ENCODE measurements at regions not wholly inside any gene's neighbourhood (a gene's known extent, or its start where the extent isn't known, plus 50 kb on each side); places are given as distances from the start of the nearest gene placed in this dataset.

DNA sequence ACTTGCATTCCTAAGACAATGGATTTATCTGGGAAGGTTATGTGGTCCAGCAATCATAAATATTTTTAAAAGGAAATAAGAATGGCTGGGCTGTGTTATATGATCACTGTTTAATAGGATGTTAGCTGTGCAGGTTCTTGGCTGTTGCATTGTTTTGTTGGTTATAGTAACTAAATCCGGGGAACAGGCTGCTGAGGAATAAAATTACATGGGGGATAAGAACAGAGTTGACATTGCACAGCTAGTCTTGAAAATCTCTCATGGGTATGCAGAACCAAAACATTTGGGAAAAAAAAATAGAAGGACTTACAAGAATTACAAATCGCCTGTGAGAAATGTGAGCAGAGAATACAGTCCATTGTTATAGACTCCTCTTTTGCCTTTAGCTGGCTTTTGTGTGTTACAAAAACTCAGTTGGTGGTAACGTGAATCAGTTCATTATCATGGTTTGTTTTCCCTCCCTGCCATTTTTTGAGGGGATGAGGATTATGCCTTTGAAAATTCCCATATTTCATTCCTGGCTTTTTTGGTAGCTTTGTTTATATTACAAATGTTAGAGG is 375.3 kb upstream of the DAB2 start:
- TF ChIP-seq POLR2A (IDR thresholded peaks at IDR 0.05) = no peak
- TF ChIP-seq, protein P1, sequence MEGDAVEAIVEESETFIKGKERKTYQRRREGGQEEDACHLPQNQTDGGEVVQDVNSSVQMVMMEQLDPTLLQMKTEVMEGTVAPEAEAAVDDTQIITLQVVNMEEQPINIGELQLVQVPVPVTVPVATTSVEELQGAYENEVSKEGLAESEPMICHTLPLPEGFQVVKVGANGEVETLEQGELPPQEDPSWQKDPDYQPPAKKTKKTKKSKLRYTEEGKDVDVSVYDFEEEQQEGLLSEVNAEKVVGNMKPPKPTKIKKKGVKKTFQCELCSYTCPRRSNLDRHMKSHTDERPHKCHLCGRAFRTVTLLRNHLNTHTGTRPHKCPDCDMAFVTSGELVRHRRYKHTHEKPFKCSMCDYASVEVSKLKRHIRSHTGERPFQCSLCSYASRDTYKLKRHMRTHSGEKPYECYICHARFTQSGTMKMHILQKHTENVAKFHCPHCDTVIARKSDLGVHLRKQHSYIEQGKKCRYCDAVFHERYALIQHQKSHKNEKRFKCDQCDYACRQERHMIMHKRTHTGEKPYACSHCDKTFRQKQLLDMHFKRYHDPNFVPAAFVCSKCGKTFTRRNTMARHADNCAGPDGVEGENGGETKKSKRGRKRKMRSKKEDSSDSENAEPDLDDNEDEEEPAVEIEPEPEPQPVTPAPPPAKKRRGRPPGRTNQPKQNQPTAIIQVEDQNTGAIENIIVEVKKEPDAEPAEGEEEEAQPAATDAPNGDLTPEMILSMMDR (IDR thresholded peaks at IDR 0.05) = no peak
- no peak overlapping the region for H3K4me3 ChIP-seq (ENCODE audit: low read depth, poor library complexity, severe bottlenecking)
- no peak for DNase-seq (ENCODE audit: low spot score in 2 of 2)
- intact Hi-C loops (cut with DNase I; ENCODE audit: low total_unique reads) = no loop called here
- WGBS, 2 donors = 55 to 65% methylated on average over 3 of the region's 3 CpGs

DNA sequence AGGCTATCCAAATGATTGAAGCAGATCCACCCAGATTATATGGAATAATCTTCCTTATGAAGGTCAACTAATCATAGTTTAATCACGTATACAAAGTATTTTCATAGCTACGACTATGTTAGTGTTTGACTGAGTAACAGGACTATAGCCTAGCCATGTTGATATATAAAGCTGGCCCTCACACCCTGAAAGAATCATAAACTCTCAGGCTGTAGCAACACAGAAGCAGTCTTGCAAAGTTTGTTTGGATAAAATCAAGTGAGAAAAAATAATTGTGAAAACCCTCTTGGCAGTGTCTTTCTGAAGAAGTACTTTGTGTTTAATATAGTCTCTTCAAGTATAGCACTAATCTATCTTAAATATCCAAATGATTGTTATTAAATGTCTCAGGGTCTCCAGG is 374.5 kb upstream of the DAB2 start:
- intact Hi-C loops (cut with DNase I; ENCODE audit: low total_unique reads) = no loop called here
- WGBS, 2 donors = 61 to 87% methylated on average over 2 of the region's 2 CpGs
- H3K4me3 ChIP-seq (ENCODE audit: low read depth, poor library complexity, severe bottlenecking) = no peak overlapping the region
- TF ChIP-seq POLR2A (IDR thresholded peaks at IDR 0.05) = no peak
- TF ChIP-seq, protein P1 (IDR thresholded peaks at IDR 0.05) = no peak
- DNase-seq (ENCODE audit: low spot score in 2 of 2) = no peak

DNA sequence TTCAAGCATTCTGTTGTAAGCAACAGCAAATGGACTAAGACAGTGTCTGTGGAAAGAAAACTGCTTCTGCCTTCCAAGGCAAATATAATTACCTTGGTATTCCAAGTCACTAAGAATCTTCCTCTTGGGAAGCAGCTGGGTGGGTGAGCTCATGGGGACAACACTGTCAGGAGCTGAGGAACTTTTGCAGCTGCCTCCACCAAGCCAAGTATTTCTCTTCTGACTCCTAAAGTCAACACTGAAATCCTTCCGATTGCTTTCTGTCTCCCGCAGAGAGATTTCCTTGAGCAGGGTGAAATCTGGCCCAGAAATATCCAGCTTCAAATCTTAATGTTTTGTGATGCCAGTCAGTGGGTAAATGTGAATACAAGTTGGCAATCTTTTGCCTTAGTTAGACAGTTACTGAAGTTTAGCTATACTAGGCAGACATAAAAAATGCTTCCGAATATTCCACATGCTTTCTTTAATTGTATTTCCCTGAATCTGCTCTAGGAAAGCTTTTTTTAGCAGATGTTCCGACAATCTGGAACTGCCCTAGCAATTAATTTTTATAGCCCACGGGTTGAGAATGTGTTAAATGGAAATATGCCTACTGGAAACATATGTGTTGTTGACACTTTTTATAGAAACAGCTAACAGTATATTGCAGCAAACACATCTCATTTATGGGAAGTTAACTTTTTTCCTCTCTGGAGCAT is 369.9 kb upstream of the DAB2 start:
- no peak for TF ChIP-seq POLR2A (IDR thresholded peaks at IDR 0.05)
- TF ChIP-seq, protein P1 (IDR thresholded peaks at IDR 0.05) = no peak
- intact Hi-C loops (cut with DNase I; ENCODE audit: low total_unique reads) = no loop called here
- H3K4me3 ChIP-seq (ENCODE audit: low read depth, poor library complexity, severe bottlenecking) = no peak overlapping the region
- DNase-seq (ENCODE audit: low spot score in 2 of 2) = no peak
- WGBS, 2 donors = 29 to 35% methylated on average over 5 of the region's 5 CpGs

DNA sequence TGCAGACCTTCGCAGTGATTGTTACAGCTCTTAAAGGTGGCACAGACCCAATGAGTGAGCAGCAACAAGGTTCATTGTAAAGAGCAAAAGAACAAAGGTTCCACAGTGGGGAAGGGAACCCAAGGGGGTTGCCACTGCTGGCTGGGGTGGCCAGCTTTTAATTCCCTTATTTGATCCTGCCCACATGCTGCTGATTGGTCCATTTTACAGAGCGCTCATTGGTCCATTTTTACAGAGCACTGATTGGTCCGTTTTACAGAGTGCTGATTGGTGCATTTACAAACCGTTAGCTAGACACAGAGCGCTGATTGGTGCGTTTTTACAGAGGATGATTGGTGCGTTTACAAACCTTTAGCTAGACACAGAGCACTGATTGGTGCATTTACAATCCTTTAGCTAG is 360.6 kb upstream of the DAB2 start:
- intact Hi-C loops (cut with DNase I; ENCODE audit: low total_unique reads) = no loop called here
- 96% methylated on average over 7 of the region's 7 CpGs for WGBS, 2 donors
- TF ChIP-seq, protein P1 (IDR thresholded peaks at IDR 0.05) = no peak
- TF ChIP-seq POLR2A (IDR thresholded peaks at IDR 0.05) = no peak

DNA sequence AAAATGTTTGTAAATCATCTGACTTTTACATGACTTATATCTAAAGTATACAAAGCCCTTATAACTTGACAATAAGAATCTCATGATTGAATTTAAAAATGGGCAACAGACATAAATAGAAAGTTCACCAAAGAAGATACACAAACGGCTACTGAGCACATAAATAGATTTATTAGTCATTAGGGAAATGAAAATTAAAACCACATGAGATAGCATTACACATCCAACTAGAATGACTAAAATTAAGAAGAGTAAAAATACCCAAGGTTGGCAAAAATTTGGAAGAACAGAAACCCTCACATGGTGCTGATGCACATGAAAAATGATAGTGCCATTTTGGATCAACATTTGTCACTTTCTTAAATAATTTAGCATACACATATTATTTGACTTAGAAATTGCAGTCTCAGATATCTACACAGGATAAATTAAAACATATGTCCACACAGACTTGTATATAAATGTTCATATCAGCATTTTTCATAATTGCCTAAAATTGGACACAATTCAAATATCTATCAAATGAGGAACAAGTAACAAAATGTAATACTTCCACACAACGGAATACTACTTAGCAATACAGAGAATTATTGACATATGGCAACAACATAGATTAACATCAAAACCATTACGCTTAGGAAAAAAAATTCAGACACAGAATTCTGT is 359.1 kb upstream of the DAB2 start:
- H3K4me3 ChIP-seq (ENCODE audit: low read depth, poor library complexity, severe bottlenecking) = no peak overlapping the region
- intact Hi-C loops (cut with DNase I; ENCODE audit: low total_unique reads) = no loop called here
- no peak for DNase-seq (ENCODE audit: low spot score in 2 of 2)
- TF ChIP-seq POLR2A (IDR thresholded peaks at IDR 0.05) = no peak
- TF ChIP-seq, protein P1 (IDR thresholded peaks at IDR 0.05) = no peak
- 41% methylated on average over 3 of the region's 3 CpGs for WGBS, 2 donors

More for the DNA sequence above, 360.6 kb upstream of the DAB2 start:
- no peak overlapping the region for H3K4me3 ChIP-seq (ENCODE audit: low read depth, poor library complexity, severe bottlenecking)
- no peak for DNase-seq (ENCODE audit: low spot score in 2 of 2)
